ENCODE measurements at regions not wholly inside any gene's neighbourhood (a gene's known extent, or its start where the extent isn't known, plus 50 kb on each side); places are given as distances from the start of the nearest gene placed in this dataset.

DNA sequence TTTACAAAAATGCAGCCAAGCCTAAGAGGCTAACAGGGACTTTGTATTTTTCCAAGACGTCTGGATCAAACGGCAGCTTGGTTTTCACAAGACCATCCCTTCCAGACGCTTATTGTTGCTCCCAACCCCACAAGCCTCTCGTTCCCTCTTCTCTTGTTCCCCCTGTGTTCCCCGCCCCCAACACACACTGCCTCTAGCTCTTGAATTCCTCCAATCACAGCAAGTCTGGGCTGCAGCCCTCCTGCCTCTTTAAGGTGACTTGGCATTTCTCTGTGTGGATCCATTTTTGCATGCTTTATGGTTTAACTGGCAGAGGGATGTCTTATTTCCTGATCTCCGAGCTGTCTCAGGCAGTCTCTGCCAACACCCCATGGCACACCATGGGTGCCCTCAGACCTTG lies 182.2 kb downstream of the ABHD5 start:
- 10 to 13% methylated on average over 6 of the region's 6 CpGs for WGBS, 2 donors
- H3K9me3 ChIP-seq (ENCODE audit: control insufficient read depth, low read length): no peaks in the 10 kb centered on the region
- H3K4me1 ChIP-seq (ENCODE audit: control insufficient read depth in 1 of 2, insufficient read depth in 2 of 2, low read length in 2 of 2): peaks cover 5 to 7% of the 10 kb centered on the region in 2 donors
- no peak overlapping the region for H3K27ac ChIP-seq (ENCODE audit: low read depth in 1 of 2, low read length in 2 of 2)
- H3K27me3 ChIP-seq (ENCODE audit: control insufficient read depth in 1 of 2, insufficient read depth in 2 of 2, low read length in 1 of 2): no peaks in the 10 kb centered on the region
- no peak overlapping the region for H3K4me3 ChIP-seq (ENCODE audit: low read length in 2 of 2)
- H3K36me3 ChIP-seq (ENCODE audit: control insufficient read depth in 1 of 2, insufficient read depth in 2 of 2, low read length in 1 of 2): no peaks in the 10 kb centered on the region
- ATAC-seq (ENCODE audit: low FRiP score) (no peak), DNase-seq (peak in 1 of 2 donors; percentile 47)
- intact Hi-C loops (cut with DNase I): loop anchor here in 1 of 2 donors (10.0 kb wide), 1 partner anchor 98 kb away; no protein-coding TSS in a partner anchor

DNA sequence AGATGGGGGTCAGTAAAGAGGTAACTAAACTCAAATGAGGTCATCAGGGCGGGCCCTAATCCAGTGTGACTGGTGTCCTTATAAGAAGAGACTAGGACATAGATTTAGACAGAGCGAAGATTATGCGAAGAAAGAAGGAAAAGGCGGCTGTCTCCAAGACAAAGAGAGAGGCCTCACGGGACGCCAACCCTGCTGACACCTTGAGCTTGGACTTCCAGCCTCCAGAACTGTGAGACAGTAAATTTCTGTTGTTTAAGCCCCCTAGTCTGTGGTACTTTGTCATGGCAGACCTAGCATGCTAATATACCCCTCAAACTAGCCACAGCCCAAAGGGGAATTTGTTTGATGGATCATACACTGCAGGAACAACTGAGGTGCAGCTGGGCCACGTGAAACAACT lies 183.0 kb downstream of the ABHD5 start:
- H3K27me3 ChIP-seq (ENCODE audit: control insufficient read depth in 1 of 2, insufficient read depth in 2 of 2, low read length in 1 of 2): no peaks in the 10 kb centered on the region
- H3K36me3 ChIP-seq (ENCODE audit: control insufficient read depth in 1 of 2, insufficient read depth in 2 of 2, low read length in 1 of 2): no peaks in the 10 kb centered on the region
- H3K4me1 ChIP-seq (ENCODE audit: control insufficient read depth in 1 of 2, insufficient read depth in 2 of 2, low read length in 2 of 2): peaks cover 5 to 7% of the 10 kb centered on the region in 2 donors
- no peak for ATAC-seq (ENCODE audit: low FRiP score)
- 97% methylated on average over 7 of the region's 7 CpGs for WGBS, 2 donors
- no peak for DNase-seq
- H3K9me3 ChIP-seq (ENCODE audit: control insufficient read depth, low read length): no peaks in the 10 kb centered on the region
- no peak overlapping the region for H3K4me3 ChIP-seq (ENCODE audit: low read length in 2 of 2)
- no peak overlapping the region for H3K27ac ChIP-seq (ENCODE audit: low read depth in 1 of 2, low read length in 2 of 2)
- intact Hi-C loops (cut with DNase I): loop anchor here in 1 of 2 donors (10.0 kb wide), 1 partner anchor 99 kb away; no protein-coding TSS in a partner anchor

- Histone ChIP-seq H3K9me3 (ENCODE audit: control insufficient read depth, low read length) (no peaks in the 10 kb centered on the region), H3K4me1 (ENCODE audit: control insufficient read depth in 1 of 2, insufficient read depth in 2 of 2, low read length in 2 of 2) (peaks cover 5 to 7% of the 10 kb centered on the region in 2 donors), H3K27ac (ENCODE audit: low read depth in 1 of 2, low read length in 2 of 2) (no peak overlapping the region), H3K36me3 (ENCODE audit: control insufficient read depth in 1 of 2, insufficient read depth in 2 of 2, low read length in 1 of 2) (no peaks in the 10 kb centered on the region), H3K4me3 (ENCODE audit: low read length in 2 of 2) (no peak overlapping the region), H3K27me3 (ENCODE audit: control insufficient read depth in 1 of 2, insufficient read depth in 2 of 2, low read length in 1 of 2) (no peaks in the 10 kb centered on the region)
- DNase-seq: peak in 1 of 2 donors; percentile 17
- ATAC-seq (ENCODE audit: low FRiP score): no peak
- WGBS, 2 donors: 95 to 98% methylated on average over 1 of the region's 1 CpG
- intact Hi-C loops (cut with DNase I): loop anchor here in 1 of 2 donors (10.0 kb wide), 1 partner anchor 99 kb away; no protein-coding TSS in a partner anchor
These were observed 183.6 kb downstream of the ABHD5 start for GRCh38 chr3:43874290-43874689.

GRCh38 chr3:43874731-43875130 lies 184.0 kb downstream of the ABHD5 start:
- Histone ChIP-seq H3K27me3 (ENCODE audit: control insufficient read depth in 1 of 2, insufficient read depth in 2 of 2, low read length in 1 of 2) (no peaks in the 10 kb centered on the region), H3K4me3 (ENCODE audit: low read length in 2 of 2) (no peak overlapping the region), H3K36me3 (ENCODE audit: control insufficient read depth in 1 of 2, insufficient read depth in 2 of 2, low read length in 1 of 2) (no peaks in the 10 kb centered on the region), H3K4me1 (ENCODE audit: control insufficient read depth in 1 of 2, insufficient read depth in 2 of 2, low read length in 2 of 2) (peaks cover 3 to 6% of the 10 kb centered on the region in 2 donors), H3K9me3 (ENCODE audit: control insufficient read depth, low read length) (no peaks in the 10 kb centered on the region), H3K27ac (ENCODE audit: low read depth in 1 of 2, low read length in 2 of 2) (no peak overlapping the region)
- WGBS, 2 donors: 96 to 100% methylated on average over 1 of the region's 1 CpG
- no peak for ATAC-seq (ENCODE audit: low FRiP score)
- DNase-seq: peak in 1 of 2 donors; percentile 11
- intact Hi-C loops (cut with DNase I): loop anchor here in 1 of 2 donors (10.0 kb wide), 1 partner anchor 100 kb away; no protein-coding TSS in a partner anchor

- Histone ChIP-seq H3K36me3 (ENCODE audit: control insufficient read depth in 1 of 2, insufficient read depth in 2 of 2, low read length in 1 of 2) (no peaks in the 10 kb centered on the region), H3K9me3 (ENCODE audit: control insufficient read depth, low read length) (no peaks in the 10 kb centered on the region), H3K27ac (ENCODE audit: low read depth in 1 of 2, low read length in 2 of 2) (no peak overlapping the region), H3K4me3 (ENCODE audit: low read length in 2 of 2) (no peak overlapping the region), H3K4me1 (ENCODE audit: control insufficient read depth in 1 of 2, insufficient read depth in 2 of 2, low read length in 2 of 2) (peaks cover 0 to 4% of the 10 kb centered on the region in 2 donors), H3K27me3 (ENCODE audit: control insufficient read depth in 1 of 2, insufficient read depth in 2 of 2, low read length in 1 of 2) (no peaks in the 10 kb centered on the region)
- 92 to 93% methylated on average over 2 of the region's 2 CpGs for WGBS, 2 donors
- intact Hi-C loops (cut with DNase I): loop anchor here in 1 of 2 donors (10.0 kb wide), 1 partner anchor 102 kb away; no protein-coding TSS in a partner anchor
- no peak for DNase-seq
- ATAC-seq (ENCODE audit: low FRiP score): no peak
These were observed 185.9 kb downstream of the ABHD5 start for GRCh38 chr3:43876648-43877047.

GRCh38 chr3:43879166-43879565 lies 188.4 kb downstream of the ABHD5 start:
- H3K27me3 ChIP-seq (ENCODE audit: control insufficient read depth in 1 of 2, insufficient read depth in 2 of 2, low read length in 1 of 2): no peaks in the 10 kb centered on the region
- DNase-seq: peak in 1 of 2 donors; percentile 16
- 52 to 62% methylated on average over 4 of the region's 4 CpGs for WGBS, 2 donors
- H3K27ac ChIP-seq (ENCODE audit: low read depth in 1 of 2, low read length in 2 of 2): no peak overlapping the region
- H3K36me3 ChIP-seq (ENCODE audit: control insufficient read depth in 1 of 2, insufficient read depth in 2 of 2, low read length in 1 of 2): no peaks in the 10 kb centered on the region
- ATAC-seq (ENCODE audit: low FRiP score): no peak
- H3K9me3 ChIP-seq (ENCODE audit: control insufficient read depth, low read length): no peaks in the 10 kb centered on the region
- intact Hi-C loops (cut with DNase I): loop anchor here in 1 of 2 donors (10.0 kb wide), 1 partner anchor 104 kb away; no protein-coding TSS in a partner anchor
- H3K4me1 ChIP-seq (ENCODE audit: control insufficient read depth in 1 of 2, insufficient read depth in 2 of 2, low read length in 2 of 2): no peaks in the 10 kb centered on the region
- H3K4me3 ChIP-seq (ENCODE audit: low read length in 2 of 2): no peak overlapping the region

DNA sequence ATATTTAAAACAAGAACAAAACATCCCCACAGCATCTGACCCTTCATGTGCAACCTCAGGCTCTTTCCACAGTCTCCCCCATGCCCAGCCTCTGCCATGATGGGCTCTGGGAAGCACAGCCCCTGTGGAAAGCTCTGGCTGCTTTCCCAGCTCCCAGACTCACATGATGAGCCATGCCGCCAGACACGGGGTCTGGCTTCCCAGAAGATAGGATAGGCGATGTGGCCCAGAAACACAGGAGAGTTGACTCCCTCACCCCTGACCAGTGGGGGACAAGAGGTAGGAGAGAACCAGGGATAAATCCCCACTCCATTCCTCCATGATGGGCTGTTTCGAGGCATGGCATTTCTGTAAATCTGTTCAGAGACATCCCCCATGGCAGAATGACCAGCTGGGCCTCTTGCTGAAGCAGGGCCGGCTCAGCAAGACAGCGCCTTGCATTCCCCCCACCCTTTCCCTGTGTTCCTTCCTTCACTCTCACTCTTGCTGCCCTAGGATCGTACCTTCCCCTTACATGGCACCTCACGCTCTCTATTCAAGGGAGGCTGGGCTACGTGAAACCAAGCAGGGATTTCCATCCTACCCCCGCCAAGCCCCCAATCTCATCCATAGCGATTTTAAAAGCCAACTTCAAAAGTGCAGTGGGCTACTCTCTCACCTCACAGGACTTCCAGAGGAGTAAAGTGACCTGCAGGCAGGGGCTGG lies 192.4 kb downstream of the ABHD5 start:
- no peaks in the 10 kb centered on the region for H3K9me3 ChIP-seq (ENCODE audit: control insufficient read depth, low read length)
- H3K27ac ChIP-seq (ENCODE audit: low read depth in 1 of 2, low read length in 2 of 2): peak overlapping the region in 1 of 2 donors; percentile 12
- no peaks in the 10 kb centered on the region for H3K36me3 ChIP-seq (ENCODE audit: control insufficient read depth in 1 of 2, insufficient read depth in 2 of 2, low read length in 1 of 2)
- H3K4me3 ChIP-seq (ENCODE audit: low read length in 2 of 2): no peak overlapping the region
- peaks cover 0 to 3% of the 10 kb centered on the region in 2 donors for H3K4me1 ChIP-seq (ENCODE audit: control insufficient read depth in 1 of 2, insufficient read depth in 2 of 2, low read length in 2 of 2)
- intact Hi-C loops (cut with DNase I): no loop called here
- no peak for ATAC-seq (ENCODE audit: low FRiP score)
- WGBS, 2 donors: 63 to 65% methylated on average over 11 of the region's 11 CpGs
- H3K27me3 ChIP-seq (ENCODE audit: control insufficient read depth in 1 of 2, insufficient read depth in 2 of 2, low read length in 1 of 2): no peaks in the 10 kb centered on the region
- no peak for DNase-seq

- Histone ChIP-seq H3K4me3 (ENCODE audit: low read length in 2 of 2) (no peak overlapping the region), H3K36me3 (ENCODE audit: control insufficient read depth in 1 of 2, insufficient read depth in 2 of 2, low read length in 1 of 2) (no peaks in the 10 kb centered on the region), H3K9me3 (ENCODE audit: control insufficient read depth, low read length) (no peaks in the 10 kb centered on the region), H3K27me3 (ENCODE audit: control insufficient read depth in 1 of 2, insufficient read depth in 2 of 2, low read length in 1 of 2) (no peaks in the 10 kb centered on the region), H3K27ac (ENCODE audit: low read depth in 1 of 2, low read length in 2 of 2) (peak overlapping the region; percentile 25 to 46), H3K4me1 (ENCODE audit: control insufficient read depth in 1 of 2, insufficient read depth in 2 of 2, low read length in 2 of 2) (peaks cover 0 to 3% of the 10 kb centered on the region in 2 donors)
- intact Hi-C loops (cut with DNase I): no loop called here
- WGBS, 2 donors: 14 to 24% methylated on average over 10 of the region's 10 CpGs
- no peak for DNase-seq
- ATAC-seq (ENCODE audit: low FRiP score): peak; percentile 58
These were observed 193.1 kb downstream of the ABHD5 start for GRCh38 chr3:43883729-43884396.
